Activated CD4-positive, alpha-beta T cell treated with anti-CD3 and anti-CD28 coated beads, Interleukin-2, amount 10 ng/mL, durations not matched to agents 7 days and 5 days (primary cell): ENCODE measurements at regions not wholly inside any gene's neighbourhood (a gene's known extent, or its start where the extent isn't known, plus 50 kb on each side); places are given as distances from the start of the nearest gene placed in this dataset.
"Not testable (repeated sequence)": the region's sequence is repeated elsewhere in the genome, so short reads cannot be mapped to it uniquely, and the experiment has no call there.

ENCODE experiments used
- CTCF ChIA-PET: fragments of 350-600 bp; sonication (Branson Sonifier 250); formaldehyde crosslinking; loops from one replicate; lab custom pipeline; 2021; ENCODE audit warnings: antibody characterized with exemption; lab: Charles Lee
- POLR2A ChIA-PET: fragments of 350-600 bp; sonication (Branson Sonifier 250); formaldehyde crosslinking; loops from one replicate; lab custom pipeline; 2021; ENCODE audit warnings: antibody characterized with exemption; lab: Charles Lee
- DNase-seq: peaks from one replicate; pipeline ENCODE4 v3.0.0-alpha.2; 2020
- H3K27ac Mint-ChIP-seq: one replicate; pipeline ENCODE4 v1.8.0; 2021; ENCODE audit warnings: mild to moderate bottlenecking, moderate library complexity, mixed read lengths
- H3K27me3 Mint-ChIP-seq: one replicate; pipeline ENCODE4 v1.8.0; 2021; ENCODE audit warnings: mixed read lengths
- H3K36me3 Mint-ChIP-seq: one replicate; pipeline ENCODE4 v1.8.0; 2021; ENCODE audit warnings: low read depth, mixed read lengths
- H3K4me1 Mint-ChIP-seq: one replicate; pipeline ENCODE4 v1.8.0; 2021; ENCODE audit warnings: mixed read lengths
- H3K4me3 Mint-ChIP-seq: one replicate; pipeline ENCODE4 v1.8.0; 2021; ENCODE audit warnings: mild to moderate bottlenecking, moderate library complexity, mixed read lengths
- H3K9me3 Mint-ChIP-seq: one replicate; pipeline ENCODE4 v1.8.0; 2021; ENCODE audit warnings: mixed read lengths

GRCh38 chr16:88230967-88231615 lies 151.7 kb upstream of the ZNF469 start:
- CTCF ChIA-PET, H3K9me3 Mint-ChIP-seq, DNase-seq, H3K27ac Mint-ChIP-seq, H3K4me1 Mint-ChIP-seq, POLR2A ChIA-PET, H3K36me3 Mint-ChIP-seq, H3K27me3 Mint-ChIP-seq, H3K4me3 Mint-ChIP-seq: not testable (repeated sequence)

GRCh38 chr16:88231839-88232238 lies 150.9 kb upstream of the ZNF469 start:
- CTCF ChIA-PET, H3K9me3 Mint-ChIP-seq, POLR2A ChIA-PET, H3K27ac Mint-ChIP-seq, H3K4me1 Mint-ChIP-seq, H3K36me3 Mint-ChIP-seq, H3K27me3 Mint-ChIP-seq, H3K4me3 Mint-ChIP-seq, DNase-seq: not testable (repeated sequence)

GRCh38 chr16:88232401-88233258 lies 150.1 kb upstream of the ZNF469 start:
- DNase-seq, H3K9me3 Mint-ChIP-seq, H3K4me3 Mint-ChIP-seq, H3K36me3 Mint-ChIP-seq, CTCF ChIA-PET, POLR2A ChIA-PET, H3K4me1 Mint-ChIP-seq, H3K27me3 Mint-ChIP-seq: not testable (repeated sequence)
- peak overlapping the region; percentile 25 for H3K27ac Mint-ChIP-seq

- H3K36me3 Mint-ChIP-seq, H3K9me3 Mint-ChIP-seq, H3K4me3 Mint-ChIP-seq, CTCF ChIA-PET, H3K27ac Mint-ChIP-seq, DNase-seq, POLR2A ChIA-PET, H3K4me1 Mint-ChIP-seq, H3K27me3 Mint-ChIP-seq: not testable (repeated sequence)
These were observed 148.9 kb upstream of the ZNF469 start for GRCh38 chr16:88233621-88234420.

- H3K9me3 Mint-ChIP-seq, H3K36me3 Mint-ChIP-seq, H3K27ac Mint-ChIP-seq, CTCF ChIA-PET, POLR2A ChIA-PET, H3K27me3 Mint-ChIP-seq, H3K4me3 Mint-ChIP-seq, DNase-seq, H3K4me1 Mint-ChIP-seq: not testable (repeated sequence)
These were observed 148.1 kb upstream of the ZNF469 start for GRCh38 chr16:88234421-88235271.

- H3K4me1 Mint-ChIP-seq, POLR2A ChIA-PET, CTCF ChIA-PET, H3K36me3 Mint-ChIP-seq, DNase-seq, H3K4me3 Mint-ChIP-seq, H3K27ac Mint-ChIP-seq, H3K27me3 Mint-ChIP-seq, H3K9me3 Mint-ChIP-seq: not testable (repeated sequence)
These were observed 147.1 kb upstream of the ZNF469 start for GRCh38 chr16:88235691-88236090.

GRCh38 chr16:88236229-88236628 lies 146.5 kb upstream of the ZNF469 start:
- H3K9me3 Mint-ChIP-seq, H3K4me1 Mint-ChIP-seq, H3K4me3 Mint-ChIP-seq, H3K27ac Mint-ChIP-seq, CTCF ChIA-PET, H3K27me3 Mint-ChIP-seq, POLR2A ChIA-PET, H3K36me3 Mint-ChIP-seq, DNase-seq: not testable (repeated sequence)

- CTCF ChIA-PET, H3K27ac Mint-ChIP-seq, H3K9me3 Mint-ChIP-seq, H3K4me3 Mint-ChIP-seq, DNase-seq, POLR2A ChIA-PET, H3K27me3 Mint-ChIP-seq, H3K4me1 Mint-ChIP-seq, H3K36me3 Mint-ChIP-seq: not testable (repeated sequence)
These were observed 145.4 kb upstream of the ZNF469 start for GRCh38 chr16:88237314-88237713.

- DNase-seq, POLR2A ChIA-PET, H3K27me3 Mint-ChIP-seq, H3K27ac Mint-ChIP-seq, H3K4me3 Mint-ChIP-seq, CTCF ChIA-PET, H3K4me1 Mint-ChIP-seq, H3K36me3 Mint-ChIP-seq, H3K9me3 Mint-ChIP-seq: not testable (repeated sequence)
These were observed 144.9 kb upstream of the ZNF469 start for GRCh38 chr16:88237761-88238415.

- H3K27me3 Mint-ChIP-seq, H3K4me1 Mint-ChIP-seq, H3K27ac Mint-ChIP-seq, H3K36me3 Mint-ChIP-seq, H3K9me3 Mint-ChIP-seq, H3K4me3 Mint-ChIP-seq, CTCF ChIA-PET, POLR2A ChIA-PET, DNase-seq: not testable (repeated sequence)
These were observed 144.0 kb upstream of the ZNF469 start for GRCh38 chr16:88238732-88239274.

- H3K9me3 Mint-ChIP-seq, H3K27ac Mint-ChIP-seq, CTCF ChIA-PET, H3K4me1 Mint-ChIP-seq, H3K4me3 Mint-ChIP-seq, POLR2A ChIA-PET, H3K27me3 Mint-ChIP-seq, DNase-seq, H3K36me3 Mint-ChIP-seq: not testable (repeated sequence)
These were observed 142.6 kb upstream of the ZNF469 start for GRCh38 chr16:88240118-88240517.

- H3K27ac Mint-ChIP-seq, H3K4me1 Mint-ChIP-seq, DNase-seq, CTCF ChIA-PET, H3K4me3 Mint-ChIP-seq, H3K27me3 Mint-ChIP-seq, H3K9me3 Mint-ChIP-seq, H3K36me3 Mint-ChIP-seq, POLR2A ChIA-PET: not testable (repeated sequence)
These were observed 142.0 kb upstream of the ZNF469 start for GRCh38 chr16:88240776-88241175.
